K562 (cell line): ENCODE measurements at regions not wholly inside any gene's neighbourhood (a gene's known extent, or its start where the extent isn't known, plus 50 kb on each side); places are given as distances from the start of the nearest gene placed in this dataset.

ENCODE experiments used
- ATAC-seq: fragments of 200-7000 bp; cut with Tn5 transposase; 3 replicates; pipeline ENCODE4 v1.9.1; 2020; ENCODE audit warnings: moderate library complexity
- BruUV-seq: library from RNA; stranded (reverse); fragments of 400-500 nt; replicated peaks from 2 replicates; lab custom pipeline; 2021; lab: Mats Ljungman, UMichigan
- CTCF ChIA-PET: fragments of 300-600 bp; formaldehyde crosslinking; extraction: SDS; loops from one replicate; lab custom pipeline; 2021; ENCODE audit warnings: low intra/inter-chr PET ratio; lab: Yijun Ruan, JAX
- POLR2A ChIA-PET: fragments of 300-600, 350-650 bp; sonication (Branson Sonifier 250); formaldehyde crosslinking; extraction: SDS; loops from one replicate; lab custom pipeline; 2021; ENCODE audit warnings: antibody characterized with exemption, inconsistent platforms; lab: Yijun Ruan, JAX
- DNase-seq, 4 experiments: peaks; one replicate each; pipeline versions ENCODE4 v3.0.0 to v3.0.0-alpha.2; 2011 to 2018; ENCODE audit warnings: low spot score in 3 of 4, mixed read lengths in 3 of 4; ENCODE audit errors: extremely low read depth in 1 of 4
- FAIRE-seq: peaks from 2 replicates; lab custom pipeline; 2011; peaks lifted over from hg19 to GRCh38; lab: Jason Lieb, UNC
- H2AFZ ChIP-seq: 2 replicates; pipeline ENCODE4 v1.6.0; 2011; ENCODE audit warnings: low read depth, low read length, control low read depth, inconsistent platforms
- H3K27ac ChIP-seq: fragments of 200-600 bp; 3 replicates; pipeline ENCODE4 v1.8.0; 2011; ENCODE audit warnings: low read depth, mild to moderate bottlenecking, control low read depth, inconsistent platforms, low read length, moderate library complexity, mixed read lengths; ENCODE audit errors: extremely low read depth
- H3K27me3 ChIP-seq, 2 experiments: fragments of 300-600 bp in 1 of 2; 2 replicates in 1 of 2; 3 replicates in 1 of 2; pipeline versions ENCODE4 v1.6.0 to v1.8.0; 2011; ENCODE audit warnings: inconsistent platforms in 2 of 2, low read length in 2 of 2, mild to moderate bottlenecking in 1 of 2, mixed read lengths in 1 of 2, moderate library complexity in 1 of 2; ENCODE audit not compliant: control insufficient read depth in 2 of 2, insufficient read depth in 2 of 2
- H3K36me3 ChIP-seq: fragments of 300-600 bp; 3 replicates; pipeline ENCODE4 v1.8.0; 2011; ENCODE audit warnings: mild to moderate bottlenecking, low read length, inconsistent platforms; ENCODE audit not compliant: control insufficient read depth, insufficient read depth
- H3K4me1 ChIP-seq, 2 experiments: fragments of 200-600 bp in 1 of 2; replicated peaks in 1 of 2; 2 replicates in 1 of 2; 3 replicates in 1 of 2; pipeline versions ENCODE4 v1.5.1 to v1.8.0; 2011; ENCODE audit warnings: inconsistent platforms in 2 of 2, low read length in 2 of 2, mild to moderate bottlenecking in 1 of 2, mixed read lengths in 1 of 2, moderate library complexity in 1 of 2; ENCODE audit not compliant: control insufficient read depth in 2 of 2, insufficient read depth in 2 of 2
- H3K4me2 ChIP-seq: 2 replicates; pipeline ENCODE4 v1.6.1; 2011; ENCODE audit warnings: low read length, control low read depth, inconsistent platforms, mixed read lengths; ENCODE audit not compliant: insufficient read depth
- H3K4me3 ChIP-seq: fragments of 200-600 bp; sonication (generic), shearing (Covaris generic); 2 replicates; pipeline ENCODE4 v1.5.1; 2016; ENCODE audit warnings: control low read depth, inconsistent platforms
- H3K79me2 ChIP-seq: fragments of 200-600 bp; 3 replicates; pipeline ENCODE4 v1.8.0; 2011; ENCODE audit warnings: low read length, inconsistent platforms; ENCODE audit not compliant: control insufficient read depth, insufficient read depth
- H3K9ac ChIP-seq, 2 experiments: 2 replicates each; pipeline versions ENCODE4 v1.6.0 to v1.6.1; 2011; ENCODE audit warnings: low read depth in 2 of 2, low read length in 2 of 2, control low read depth in 1 of 2, inconsistent platforms in 1 of 2, mild to moderate bottlenecking in 1 of 2, mixed read lengths in 1 of 2; ENCODE audit not compliant: insufficient read depth in 1 of 2
- H3K9me1 ChIP-seq: one replicate; pipeline ENCODE4 v1.6.0; 2011; ENCODE audit warnings: inconsistent platforms, mild to moderate bottlenecking, low read length, moderate library complexity; ENCODE audit not compliant: control insufficient read depth, insufficient read depth
- H3K9me3 ChIP-seq: replicated peaks from 2 replicates; pipeline ENCODE4 v1.5.1; 2011; ENCODE audit warnings: low read depth, low read length, inconsistent platforms; ENCODE audit not compliant: control insufficient read depth, insufficient read depth
- H4K20me1 ChIP-seq: replicated peaks from 2 replicates; pipeline ENCODE4 v1.6.1; 2011; ENCODE audit warnings: low read length, inconsistent platforms, mixed read lengths; ENCODE audit not compliant: control insufficient read depth, insufficient read depth
- BRD9 ChIP-seq: fragments of 450-650 bp; IDR thresholded peaks from 2 replicates; pipeline ENCODE4 v1.6.1; 2018; ENCODE audit warnings: low read depth; ENCODE audit not compliant: partially characterized antibody
- ELK3 ChIP-seq: fragments of 450-650 bp; formaldehyde crosslinking; IDR thresholded peaks from 2 replicates; pipeline ENCODE4 v1.4.0; 2020; ENCODE audit warnings: mild to moderate bottlenecking
- HNRNPLL ChIP-seq: fragments of 200-400 bp; formaldehyde crosslinking; IDR thresholded peaks from 2 replicates; pipeline ENCODE4 v1.6.1; 2017; ENCODE audit warnings: low read length, low read depth, mild to moderate bottlenecking; ENCODE audit not compliant: poor library complexity, severe bottlenecking
- L3MBTL2 ChIP-seq: fragments of 450-650 bp; IDR thresholded peaks from 2 replicates; pipeline ENCODE4 v1.6.1; 2016; ENCODE audit warnings: mild to moderate bottlenecking, moderate library complexity
- SAP30 ChIP-seq: fragments of 200-600 bp; sonication (generic); IDR thresholded peaks from 2 replicates; pipeline ENCODE4 v1.6.1; 2012; ENCODE audit warnings: borderline replicate concordance, low read depth, mild to moderate bottlenecking, moderate library complexity, low read length, control low read depth, inconsistent platforms; ENCODE audit not compliant: insufficient read depth, poor library complexity, severe bottlenecking
- TBL1XR1 ChIP-seq, 2 experiments: IDR thresholded peaks; 2 replicates each; pipeline ENCODE4 v1.6.1; 2012; ENCODE audit warnings: improper control_type of control experiment in 2 of 2, low read length in 2 of 2, mild to moderate bottlenecking in 1 of 2
- WGBS: fragments of 100-300 bp; shearing (Covaris generic); methylation state at CpG from one replicate; pipeline ENCODE4 v1.1.6; 2016; ENCODE audit warnings: low coverage, mixed read lengths; ENCODE audit not compliant: insufficient coverage; ENCODE audit errors: missing lambda C conversion rate; 5-methylcytosine and 5-hydroxymethylcytosine counted together
- in situ Hi-C: fragments of 300-500 bp; cut with MboI; formaldehyde crosslinking; loops from 4 replicates; pipeline ENCODE4 v1.15.0; 2018; ENCODE audit warnings: inconsistent platforms, mixed read lengths
- intact Hi-C: fragments of 100-400 bp; cut with micrococcal nuclease; formaldehyde crosslinking; loops from 2 replicates; pipeline ENCODE4 v1.14.2; 2022
- TF ChIP-seq, protein P1 (sequence below): fragments of 450-650 bp; IDR thresholded peaks from 2 replicates; pipeline ENCODE4 v1.6.1; 2016; ENCODE audit warnings: borderline replicate concordance

DNA sequence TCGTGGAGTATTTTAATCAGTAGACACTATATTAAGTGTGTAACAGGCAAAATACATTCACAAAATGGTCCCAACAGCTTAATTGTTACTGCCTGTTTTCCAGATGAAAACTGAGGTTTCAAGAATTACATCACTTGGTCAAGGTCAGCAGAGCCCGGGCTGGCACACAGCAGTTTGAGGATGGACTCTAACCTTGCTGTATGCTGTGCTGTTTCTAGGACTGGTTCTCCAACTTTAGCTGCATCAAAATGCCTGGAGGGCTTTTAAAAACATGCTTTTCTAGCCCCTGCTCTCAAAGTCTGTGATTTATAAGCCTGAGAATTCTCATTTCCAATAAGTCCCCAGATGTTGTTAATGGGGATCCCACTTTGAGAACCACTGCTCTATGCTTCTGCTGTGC is 247.1 kb upstream of the FZD8 start:
- FAIRE-seq (no peak), ATAC-seq (no peak), DNase-seq (no peak)
- no peak overlapping the region for H3K4me3 ChIP-seq
- no peaks in the 10 kb centered on the region for H3K9me3 ChIP-seq
- WGBS: 0% methylated on average over 2 of the region's 2 CpGs
- H3K27ac ChIP-seq: no peak overlapping the region
- intact Hi-C loops: no loop called here
- no peaks in the 10 kb centered on the region for H4K20me1 ChIP-seq
- H3K27me3 ChIP-seq: no peaks in the 10 kb centered on the region
- in situ Hi-C loops: no loop called here
- no peak overlapping the region for H3K9ac ChIP-seq
- no peaks in the 10 kb centered on the region for H3K79me2 ChIP-seq
- H3K4me2 ChIP-seq: no peak overlapping the region
- no TSS peak for BruUV-seq
- TF ChIP-seq, protein P1, sequence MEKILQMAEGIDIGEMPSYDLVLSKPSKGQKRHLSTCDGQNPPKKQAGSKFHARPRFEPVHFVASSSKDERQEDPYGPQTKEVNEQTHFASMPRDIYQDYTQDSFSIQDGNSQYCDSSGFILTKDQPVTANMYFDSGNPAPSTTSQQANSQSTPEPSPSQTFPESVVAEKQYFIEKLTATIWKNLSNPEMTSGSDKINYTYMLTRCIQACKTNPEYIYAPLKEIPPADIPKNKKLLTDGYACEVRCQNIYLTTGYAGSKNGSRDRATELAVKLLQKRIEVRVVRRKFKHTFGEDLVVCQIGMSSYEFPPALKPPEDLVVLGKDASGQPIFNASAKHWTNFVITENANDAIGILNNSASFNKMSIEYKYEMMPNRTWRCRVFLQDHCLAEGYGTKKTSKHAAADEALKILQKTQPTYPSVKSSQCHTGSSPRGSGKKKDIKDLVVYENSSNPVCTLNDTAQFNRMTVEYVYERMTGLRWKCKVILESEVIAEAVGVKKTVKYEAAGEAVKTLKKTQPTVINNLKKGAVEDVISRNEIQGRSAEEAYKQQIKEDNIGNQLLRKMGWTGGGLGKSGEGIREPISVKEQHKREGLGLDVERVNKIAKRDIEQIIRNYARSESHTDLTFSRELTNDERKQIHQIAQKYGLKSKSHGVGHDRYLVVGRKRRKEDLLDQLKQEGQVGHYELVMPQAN: no peak
- TF ChIP-seq SAP30 (no peak), HNRNPLL (no peak), ELK3 (CRISPR knock-in tag) (no peak), TBL1XR1 (IDR thresholded peaks at IDR 0.05; ENCODE audit: low read length in 2 of 2) (no peak), BRD9 (no peak), L3MBTL2 (no peak)
- CTCF ChIA-PET: no interaction called here
- no peaks in the 10 kb centered on the region for H3K9me1 ChIP-seq
- H3K4me1 ChIP-seq: peaks cover 0 to 4% of the 10 kb centered on the region in 2 experiments; a peak in 1 of 5 replicates
- no peak overlapping the region for H2AFZ ChIP-seq
- POLR2A ChIA-PET: no interaction called here
- H3K36me3 ChIP-seq: no peaks in the 10 kb centered on the region
